DND-41 (cell line): ENCODE measurements at regions not wholly inside any gene's neighbourhood (a gene's known extent, or its start where the extent isn't known, plus 50 kb on each side); places are given as distances from the start of the nearest gene placed in this dataset.

Source experiments
- ATAC-seq: fragments of 200-7000 bp; cut with Tn5 transposase; 3 replicates; pipeline ENCODE4 v1.9.1; 2021; ENCODE audit warnings: low read depth; ENCODE audit not compliant: insufficient read depth
- DNase-seq: peaks from one replicate; pipeline ENCODE4 v3.0.0-alpha.2; 2020
- H2AFZ ChIP-seq: 2 replicates; pipeline ENCODE4 v1.6.0; 2012; ENCODE audit warnings: low read depth, low read length
- H3K27ac ChIP-seq: 2 replicates; pipeline ENCODE4 v1.5.1; 2012; ENCODE audit warnings: low read length, inconsistent platforms
- H3K27me3 ChIP-seq: fragments of 200-600 bp; sonication (generic); 2 replicates; pipeline ENCODE4 v1.6.0; 2012; ENCODE audit warnings: low read length, mild to moderate bottlenecking, inconsistent platforms; ENCODE audit not compliant: insufficient read depth, poor library complexity
- H3K36me3 ChIP-seq: 2 replicates; pipeline ENCODE4 v1.5.1; 2012; ENCODE audit warnings: low read length, inconsistent platforms; ENCODE audit not compliant: insufficient read depth
- H3K4me1 ChIP-seq: 2 replicates; pipeline ENCODE4 v1.5.1; 2012; ENCODE audit warnings: mild to moderate bottlenecking, low read length; ENCODE audit not compliant: insufficient read depth
- H3K4me2 ChIP-seq: 2 replicates; pipeline ENCODE4 v1.6.0; 2012; ENCODE audit warnings: mild to moderate bottlenecking, moderate library complexity, low read length, inconsistent platforms; ENCODE audit not compliant: insufficient read depth
- H3K4me3 ChIP-seq, 2 experiments: fragments of 200-600 bp in 1 of 2; shearing (Covaris generic) in 1 of 2; 2 replicates each; pipeline ENCODE4 v1.5.1; 2012 to 2016; ENCODE audit warnings: inconsistent platforms in 2 of 2, low read length in 2 of 2, mild to moderate bottlenecking in 2 of 2, low read depth in 1 of 2, moderate library complexity in 1 of 2
- H3K79me2 ChIP-seq: 2 replicates; pipeline ENCODE4 v1.6.0; 2012; ENCODE audit warnings: low read length, inconsistent platforms; ENCODE audit not compliant: insufficient read depth
- H3K9ac ChIP-seq: 2 replicates; pipeline ENCODE4 v1.6.0; 2012; ENCODE audit warnings: low read depth, mild to moderate bottlenecking, inconsistent platforms, low read length, moderate library complexity
- H3K9me3 ChIP-seq: 2 replicates; pipeline ENCODE4 v1.5.1; 2012; ENCODE audit warnings: low read length, moderate library complexity, mild to moderate bottlenecking, inconsistent platforms; ENCODE audit not compliant: insufficient read depth, severe bottlenecking
- H4K20me1 ChIP-seq: 2 replicates; pipeline ENCODE4 v1.6.0; 2012; ENCODE audit warnings: low read length; ENCODE audit not compliant: insufficient read depth
- EZH2 ChIP-seq: IDR thresholded peaks from 3 replicates; pipeline ENCODE4 v1.6.1; 2012; ENCODE audit warnings: borderline replicate concordance, low read depth, mild to moderate bottlenecking, moderate library complexity, low read length, inconsistent platforms; ENCODE audit not compliant: severe bottlenecking
- TF ChIP-seq, protein P1 (sequence below): IDR thresholded peaks from 2 replicates; pipeline ENCODE4 v1.5.1; 2012; ENCODE audit warnings: borderline replicate concordance, low read length, moderate library complexity, mild to moderate bottlenecking; ENCODE audit not compliant: poor library complexity, severe bottlenecking; ENCODE audit errors: extremely low read depth

DNA sequence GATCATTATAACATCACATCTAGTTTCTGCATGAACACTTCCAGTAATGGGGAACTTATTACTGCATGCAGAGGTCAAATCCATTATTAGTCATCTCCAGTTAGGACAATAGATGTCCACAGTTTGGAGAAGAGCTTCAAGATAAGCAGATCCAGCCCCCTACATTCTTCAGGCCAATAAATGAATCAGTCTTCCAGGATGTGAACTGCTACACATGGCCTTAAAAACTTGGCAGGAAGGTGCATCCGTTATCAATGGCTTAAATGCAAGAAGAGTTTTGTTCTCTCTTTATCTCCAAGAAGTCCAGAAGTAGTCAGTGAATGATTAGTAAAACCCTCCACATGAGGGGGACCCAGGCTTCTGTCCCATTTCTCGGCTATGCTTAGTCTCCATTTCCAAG is 70.8 kb downstream of the DMRTA2 start:
- no peak for ATAC-seq
- H3K9me3 ChIP-seq, result no peaks in the 10 kb centered on the region
- H3K27me3 ChIP-seq, result peaks cover 4% of the 10 kb centered on the region
- TF ChIP-seq, protein P1, sequence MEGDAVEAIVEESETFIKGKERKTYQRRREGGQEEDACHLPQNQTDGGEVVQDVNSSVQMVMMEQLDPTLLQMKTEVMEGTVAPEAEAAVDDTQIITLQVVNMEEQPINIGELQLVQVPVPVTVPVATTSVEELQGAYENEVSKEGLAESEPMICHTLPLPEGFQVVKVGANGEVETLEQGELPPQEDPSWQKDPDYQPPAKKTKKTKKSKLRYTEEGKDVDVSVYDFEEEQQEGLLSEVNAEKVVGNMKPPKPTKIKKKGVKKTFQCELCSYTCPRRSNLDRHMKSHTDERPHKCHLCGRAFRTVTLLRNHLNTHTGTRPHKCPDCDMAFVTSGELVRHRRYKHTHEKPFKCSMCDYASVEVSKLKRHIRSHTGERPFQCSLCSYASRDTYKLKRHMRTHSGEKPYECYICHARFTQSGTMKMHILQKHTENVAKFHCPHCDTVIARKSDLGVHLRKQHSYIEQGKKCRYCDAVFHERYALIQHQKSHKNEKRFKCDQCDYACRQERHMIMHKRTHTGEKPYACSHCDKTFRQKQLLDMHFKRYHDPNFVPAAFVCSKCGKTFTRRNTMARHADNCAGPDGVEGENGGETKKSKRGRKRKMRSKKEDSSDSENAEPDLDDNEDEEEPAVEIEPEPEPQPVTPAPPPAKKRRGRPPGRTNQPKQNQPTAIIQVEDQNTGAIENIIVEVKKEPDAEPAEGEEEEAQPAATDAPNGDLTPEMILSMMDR, result no peak
- no peak for TF ChIP-seq EZH2
- H3K4me2 ChIP-seq, result no peak overlapping the region
- H3K27ac ChIP-seq, result no peak overlapping the region
- no peak overlapping the region for H3K4me3 ChIP-seq
- no peaks in the 10 kb centered on the region for H3K36me3 ChIP-seq
- no peak overlapping the region for H3K9ac ChIP-seq
- H4K20me1 ChIP-seq, result no peaks in the 10 kb centered on the region
- DNase-seq, result no peak
- H3K79me2 ChIP-seq, result no peaks in the 10 kb centered on the region
- H3K4me1 ChIP-seq, result peaks cover 12% of the 10 kb centered on the region
- no peak overlapping the region for H2AFZ ChIP-seq

DNA sequence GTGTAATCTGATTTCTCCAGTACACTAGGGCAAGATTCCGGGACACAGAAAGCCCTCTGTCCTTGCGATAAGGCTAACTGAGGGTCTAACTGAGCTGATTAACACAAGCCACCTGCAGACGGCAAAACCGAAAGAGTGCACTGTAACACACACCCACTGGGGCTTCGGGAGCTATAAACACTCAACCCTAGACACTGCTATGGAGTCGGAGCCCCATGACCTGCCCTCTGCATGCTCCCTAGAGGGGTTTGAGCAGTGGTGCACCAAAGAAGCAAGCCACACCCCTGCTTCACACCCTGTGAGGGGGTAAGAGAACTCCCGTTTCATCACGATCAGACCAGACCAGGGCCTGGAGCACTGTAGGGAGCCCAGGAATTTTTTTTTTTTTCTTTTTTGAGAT is 72.4 kb downstream of the DMRTA2 start:
- Histone ChIP-seq H3K27ac (no peak overlapping the region), H3K9me3 (no peaks in the 10 kb centered on the region), H3K4me3 (no peak overlapping the region), H3K79me2 (no peaks in the 10 kb centered on the region), H3K36me3 (no peaks in the 10 kb centered on the region), H2AFZ (no peak overlapping the region), H3K27me3 (peaks cover 4% of the 10 kb centered on the region), H3K9ac (no peak overlapping the region), H3K4me1 (peaks cover 27% of the 10 kb centered on the region), H4K20me1 (no peaks in the 10 kb centered on the region), H3K4me2 (no peak overlapping the region)
- ATAC-seq (no peak), DNase-seq (no peak)
- TF ChIP-seq, protein P1, result no peak
- TF ChIP-seq EZH2, result no peak

DNA sequence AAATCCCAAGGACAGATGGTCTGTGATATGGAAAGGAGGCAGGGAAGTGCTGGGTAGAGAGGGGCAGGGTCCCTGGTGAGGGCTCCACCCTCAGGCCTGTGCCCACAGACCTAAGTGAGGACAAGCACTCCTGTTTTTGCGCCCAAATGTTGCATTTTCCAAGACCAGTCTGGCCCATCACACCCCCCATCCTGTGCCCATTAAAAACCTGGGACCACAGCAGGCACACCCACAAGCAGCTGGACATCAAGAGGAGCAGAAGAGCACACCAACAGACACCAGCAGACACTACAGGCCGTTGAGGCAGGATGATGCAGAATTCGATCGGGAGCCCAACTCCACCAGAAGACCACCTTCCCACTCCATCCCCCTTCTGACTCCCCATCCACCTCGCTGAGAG is 72.8 kb downstream of the DMRTA2 start:
- Histone ChIP-seq H3K4me1 (peaks cover 32% of the 10 kb centered on the region), H3K4me2 (no peak overlapping the region), H3K27ac (no peak overlapping the region), H3K4me3 (no peak overlapping the region), H2AFZ (no peak overlapping the region), H3K9me3 (no peaks in the 10 kb centered on the region), H3K9ac (no peak overlapping the region), H3K27me3 (peaks cover 4% of the 10 kb centered on the region), H3K36me3 (no peaks in the 10 kb centered on the region), H3K79me2 (no peaks in the 10 kb centered on the region), H4K20me1 (no peaks in the 10 kb centered on the region)
- no peak for ATAC-seq
- DNase-seq, result no peak
- TF ChIP-seq EZH2, result no peak
- TF ChIP-seq, protein P1, result no peak

DNA sequence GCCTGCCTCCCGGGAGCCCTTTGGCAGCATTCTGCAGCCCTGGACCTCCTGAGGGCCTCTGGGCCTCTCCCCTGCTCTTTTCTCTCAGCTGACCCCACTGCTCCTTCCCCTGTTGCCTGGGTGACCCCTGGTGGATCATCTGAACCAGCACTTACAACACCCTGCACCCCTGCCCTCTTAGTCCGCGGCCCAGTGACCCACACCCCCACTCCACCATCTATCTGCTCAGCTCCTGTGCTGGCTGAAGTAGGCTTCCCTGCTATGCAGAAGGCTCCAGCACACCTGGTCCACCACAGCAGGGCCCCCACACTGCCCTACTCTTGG is 74.0 kb downstream of the DMRTA2 start:
- Histone ChIP-seq H3K4me2 (no peak overlapping the region), H3K4me1 (peaks cover 32% of the 10 kb centered on the region), H4K20me1 (no peaks in the 10 kb centered on the region), H3K4me3 (no peak overlapping the region), H3K79me2 (no peaks in the 10 kb centered on the region), H3K9ac (no peak overlapping the region), H3K27ac (no peak overlapping the region), H3K27me3 (no peaks in the 10 kb centered on the region), H2AFZ (no peak overlapping the region), H3K36me3 (no peaks in the 10 kb centered on the region), H3K9me3 (no peaks in the 10 kb centered on the region)
- DNase-seq, result no peak
- no peak for ATAC-seq
- no peak for TF ChIP-seq EZH2
- TF ChIP-seq, protein P1, result no peak
